B cell (primary cell): ENCODE measurements at regions not wholly inside any gene's neighbourhood (a gene's known extent, or its start where the extent isn't known, plus 50 kb on each side); places are given as distances from the start of the nearest gene placed in this dataset.

Experiments used
- EZH2 ChIP-seq: IDR thresholded peaks from 2 replicates; pipeline ENCODE4 v1.6.1; 2012; ENCODE audit warnings: borderline replicate concordance, low read depth, mild to moderate bottlenecking, moderate library complexity, low read length; ENCODE audit not compliant: insufficient read depth, poor library complexity, severe bottlenecking
- TF ChIP-seq, protein P1 (sequence below): fragments of 200-600 bp; IDR thresholded peaks from one replicate; pipeline ENCODE4 v1.8.0; 2022; ENCODE audit warnings: antibody characterized with exemption, mild to moderate bottlenecking

DNA sequence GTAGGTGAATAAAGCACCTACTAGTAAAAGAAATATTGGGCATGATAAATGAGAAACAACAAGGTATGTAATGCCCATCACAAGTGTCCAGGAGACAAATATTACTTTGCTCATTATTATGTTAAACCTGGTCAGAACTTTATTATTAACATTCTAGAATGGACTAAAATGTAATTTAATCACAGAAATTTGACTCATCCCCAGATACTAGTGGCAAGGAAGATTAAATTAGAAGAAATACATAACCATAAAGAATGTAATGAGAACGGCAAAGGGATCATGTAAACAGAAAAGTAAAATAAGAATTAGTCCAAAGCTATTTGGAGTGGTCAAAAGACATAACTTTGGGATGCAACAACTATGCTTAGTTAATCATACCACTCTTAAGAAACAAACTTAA is 71.2 kb upstream of the STAC start:
- TF ChIP-seq, protein P1, sequence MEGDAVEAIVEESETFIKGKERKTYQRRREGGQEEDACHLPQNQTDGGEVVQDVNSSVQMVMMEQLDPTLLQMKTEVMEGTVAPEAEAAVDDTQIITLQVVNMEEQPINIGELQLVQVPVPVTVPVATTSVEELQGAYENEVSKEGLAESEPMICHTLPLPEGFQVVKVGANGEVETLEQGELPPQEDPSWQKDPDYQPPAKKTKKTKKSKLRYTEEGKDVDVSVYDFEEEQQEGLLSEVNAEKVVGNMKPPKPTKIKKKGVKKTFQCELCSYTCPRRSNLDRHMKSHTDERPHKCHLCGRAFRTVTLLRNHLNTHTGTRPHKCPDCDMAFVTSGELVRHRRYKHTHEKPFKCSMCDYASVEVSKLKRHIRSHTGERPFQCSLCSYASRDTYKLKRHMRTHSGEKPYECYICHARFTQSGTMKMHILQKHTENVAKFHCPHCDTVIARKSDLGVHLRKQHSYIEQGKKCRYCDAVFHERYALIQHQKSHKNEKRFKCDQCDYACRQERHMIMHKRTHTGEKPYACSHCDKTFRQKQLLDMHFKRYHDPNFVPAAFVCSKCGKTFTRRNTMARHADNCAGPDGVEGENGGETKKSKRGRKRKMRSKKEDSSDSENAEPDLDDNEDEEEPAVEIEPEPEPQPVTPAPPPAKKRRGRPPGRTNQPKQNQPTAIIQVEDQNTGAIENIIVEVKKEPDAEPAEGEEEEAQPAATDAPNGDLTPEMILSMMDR, result no peak
- no peak for TF ChIP-seq EZH2
